ENCODE measurements at regions not wholly inside any gene's neighbourhood (a gene's known extent, or its start where the extent isn't known, plus 50 kb on each side); places are given as distances from the start of the nearest gene placed in this dataset.

DNA sequence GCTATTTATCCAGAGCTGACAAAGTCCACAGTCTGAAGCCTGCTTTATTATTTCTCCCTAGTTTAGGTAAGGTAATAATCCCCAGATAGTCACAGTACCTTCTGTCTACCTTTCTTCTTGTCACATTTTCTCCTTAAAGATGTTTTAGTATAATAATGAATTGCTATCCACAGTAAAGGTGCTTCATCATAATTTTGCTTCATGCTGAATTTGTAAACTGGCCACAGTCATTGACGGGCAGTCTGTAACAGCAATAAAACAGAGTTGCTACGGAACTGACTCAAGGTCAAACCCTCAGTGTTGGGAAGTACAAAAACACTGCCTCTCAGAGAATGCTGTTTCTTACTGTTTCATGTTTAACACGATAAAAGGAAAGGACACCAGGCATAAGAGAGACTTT is 195.7 kb downstream of the ZNF608 start:
- no peaks in the 10 kb centered on the region for H3K36me3 ChIP-seq (ENCODE audit: control insufficient read depth, insufficient read depth, low read length)
- no peaks in the 10 kb centered on the region for H3K79me2 ChIP-seq (ENCODE audit: control insufficient read depth, insufficient read depth, low read length)
- H3K4me1 ChIP-seq (ENCODE audit: control insufficient read depth, low read depth, low read length), result peaks cover 4% of the 10 kb centered on the region
- no peak overlapping the region for H4K8ac ChIP-seq (ENCODE audit: low read depth, low read length)
- no peaks in the 10 kb centered on the region for H3K27me3 ChIP-seq (ENCODE audit: insufficient read depth, low read length, poor library complexity)
- H3K27ac ChIP-seq (ENCODE audit: low read depth, low read length), result no peak overlapping the region
- H3K79me1 ChIP-seq (ENCODE audit: low read length), result no peaks in the 10 kb centered on the region
- H3K4me2 ChIP-seq (ENCODE audit: low read length), result no peak overlapping the region
- H3K23ac ChIP-seq (ENCODE audit: low read length), result no peak overlapping the region
- no CpG with 5 or more reads among the region's 3 CpGs for WGBS (ENCODE audit: extremely low coverage, insufficient coverage, low lambda C conversion rate)
- no peak overlapping the region for H3K18ac ChIP-seq (ENCODE audit: low read length)
- H3K4ac ChIP-seq (ENCODE audit: low read depth, low read length), result no peak overlapping the region
- no peak for DNase-seq
- no peak overlapping the region for H2BK120ac ChIP-seq (ENCODE audit: low read depth, low read length)
- no peak overlapping the region for H4K5ac ChIP-seq (ENCODE audit: low read length)
- peak overlapping the region; percentile 6 for H2BK15ac ChIP-seq (replicated peaks; ENCODE audit: low read depth)
- no peak overlapping the region for H2AK5ac ChIP-seq (ENCODE audit: low read length)
- H3K4me3 ChIP-seq (ENCODE audit: low read length), result no peak overlapping the region
- no peak overlapping the region for H2BK5ac ChIP-seq (ENCODE audit: low read length)
- H3K9ac ChIP-seq (ENCODE audit: low read length), result no peak overlapping the region
- no peak overlapping the region for H3K56ac ChIP-seq (ENCODE audit: low read length)

DNA sequence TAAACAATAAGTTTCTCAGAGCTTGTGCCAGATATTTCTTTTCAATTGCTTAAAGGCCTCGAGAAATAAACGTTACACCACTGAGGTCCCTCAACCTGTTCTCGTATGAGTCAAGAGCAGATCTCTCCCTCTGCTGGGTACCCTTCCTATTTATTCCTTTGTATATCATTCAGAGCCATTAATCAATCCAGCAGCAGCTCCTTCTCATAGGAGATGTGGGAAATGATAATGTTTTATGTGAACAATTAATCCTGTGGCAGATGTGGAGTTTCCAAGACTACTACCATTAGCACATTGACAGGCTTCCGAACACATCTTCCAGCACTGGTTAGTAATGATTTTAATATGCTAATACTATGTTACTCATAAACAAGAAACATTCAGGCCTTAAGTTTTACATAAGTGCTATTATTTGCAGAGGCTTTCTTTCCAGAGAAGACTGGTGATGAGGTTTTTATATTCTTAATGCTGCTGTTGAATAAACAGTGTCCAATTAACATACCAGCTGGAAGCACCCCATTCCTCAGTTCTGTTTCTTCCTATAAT is 196.5 kb downstream of the ZNF608 start:
- H3K4me3 ChIP-seq (ENCODE audit: low read length), result no peak overlapping the region
- H3K27me3 ChIP-seq (ENCODE audit: insufficient read depth, low read length, poor library complexity), result no peaks in the 10 kb centered on the region
- DNase-seq, result no peak
- H3K36me3 ChIP-seq (ENCODE audit: control insufficient read depth, insufficient read depth, low read length), result no peaks in the 10 kb centered on the region
- no CpG with 5 or more reads among the region's 4 CpGs for WGBS (ENCODE audit: extremely low coverage, insufficient coverage, low lambda C conversion rate)
- no peak overlapping the region for H4K5ac ChIP-seq (ENCODE audit: low read length)
- no peak overlapping the region for H3K23ac ChIP-seq (ENCODE audit: low read length)
- no peak overlapping the region for H2BK5ac ChIP-seq (ENCODE audit: low read length)
- H2BK120ac ChIP-seq (ENCODE audit: low read depth, low read length), result no peak overlapping the region
- no peak overlapping the region for H3K27ac ChIP-seq (ENCODE audit: low read depth, low read length)
- H3K56ac ChIP-seq (ENCODE audit: low read length), result no peak overlapping the region
- H3K4ac ChIP-seq (ENCODE audit: low read depth, low read length), result no peak overlapping the region
- H2BK15ac ChIP-seq (replicated peaks; ENCODE audit: low read depth), result no peak overlapping the region
- H2AK5ac ChIP-seq (ENCODE audit: low read length), result no peak overlapping the region
- H3K79me1 ChIP-seq (ENCODE audit: low read length), result no peaks in the 10 kb centered on the region
- H4K8ac ChIP-seq (ENCODE audit: low read depth, low read length), result no peak overlapping the region
- no peak overlapping the region for H3K9ac ChIP-seq (ENCODE audit: low read length)
- H3K4me2 ChIP-seq (ENCODE audit: low read length), result no peak overlapping the region
- peak overlapping the region; percentile 43 for H3K18ac ChIP-seq (ENCODE audit: low read length)
- peaks cover 2% of the 10 kb centered on the region for H3K4me1 ChIP-seq (ENCODE audit: control insufficient read depth, low read depth, low read length)
- H3K79me2 ChIP-seq (ENCODE audit: control insufficient read depth, insufficient read depth, low read length), result no peaks in the 10 kb centered on the region

DNA sequence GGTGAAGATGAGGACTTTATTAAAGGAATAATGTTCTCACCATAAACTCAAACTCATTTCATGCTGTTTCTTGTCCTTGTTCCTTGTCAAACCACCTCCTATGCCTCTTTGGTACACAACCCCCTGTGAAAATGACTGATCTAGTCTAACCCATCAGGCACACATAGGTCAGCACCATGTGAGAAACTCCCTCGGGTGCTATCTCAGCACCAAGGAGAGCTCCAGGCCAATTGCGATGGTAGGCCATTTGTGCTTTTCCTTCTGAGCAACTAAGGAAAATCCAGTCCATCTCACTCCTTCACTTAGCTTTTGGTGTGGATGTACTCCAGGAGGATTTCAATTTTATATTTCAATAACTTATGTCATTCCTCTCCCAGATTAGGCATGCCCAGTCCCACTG is 199.8 kb downstream of the ZNF608 start:
- Histone ChIP-seq H3K79me2 (ENCODE audit: control insufficient read depth, insufficient read depth, low read length) (no peaks in the 10 kb centered on the region), H3K27me3 (ENCODE audit: insufficient read depth, low read length, poor library complexity) (no peaks in the 10 kb centered on the region), H3K56ac (ENCODE audit: low read length) (no peak overlapping the region), H2AK5ac (ENCODE audit: low read length) (no peak overlapping the region), H2BK120ac (ENCODE audit: low read depth, low read length) (no peak overlapping the region), H3K18ac (ENCODE audit: low read length) (no peak overlapping the region), H3K27ac (ENCODE audit: low read depth, low read length) (no peak overlapping the region), H2BK15ac (replicated peaks; ENCODE audit: low read depth) (no peak overlapping the region), H4K8ac (ENCODE audit: low read depth, low read length) (no peak overlapping the region), H3K23ac (ENCODE audit: low read length) (no peak overlapping the region), H4K5ac (ENCODE audit: low read length) (no peak overlapping the region), H2BK5ac (ENCODE audit: low read length) (no peak overlapping the region), H3K4me1 (ENCODE audit: control insufficient read depth, low read depth, low read length) (peaks cover 12% of the 10 kb centered on the region), H3K4me2 (ENCODE audit: low read length) (no peak overlapping the region), H3K4me3 (ENCODE audit: low read length) (no peak overlapping the region), H3K9ac (ENCODE audit: low read length) (no peak overlapping the region), H3K4ac (ENCODE audit: low read depth, low read length) (no peak overlapping the region), H3K79me1 (ENCODE audit: low read length) (no peaks in the 10 kb centered on the region), H3K36me3 (ENCODE audit: control insufficient read depth, insufficient read depth, low read length) (no peaks in the 10 kb centered on the region)
- no CpG with 5 or more reads among the region's 2 CpGs for WGBS (ENCODE audit: extremely low coverage, insufficient coverage, low lambda C conversion rate)
- peak; percentile 26 for DNase-seq

DNA sequence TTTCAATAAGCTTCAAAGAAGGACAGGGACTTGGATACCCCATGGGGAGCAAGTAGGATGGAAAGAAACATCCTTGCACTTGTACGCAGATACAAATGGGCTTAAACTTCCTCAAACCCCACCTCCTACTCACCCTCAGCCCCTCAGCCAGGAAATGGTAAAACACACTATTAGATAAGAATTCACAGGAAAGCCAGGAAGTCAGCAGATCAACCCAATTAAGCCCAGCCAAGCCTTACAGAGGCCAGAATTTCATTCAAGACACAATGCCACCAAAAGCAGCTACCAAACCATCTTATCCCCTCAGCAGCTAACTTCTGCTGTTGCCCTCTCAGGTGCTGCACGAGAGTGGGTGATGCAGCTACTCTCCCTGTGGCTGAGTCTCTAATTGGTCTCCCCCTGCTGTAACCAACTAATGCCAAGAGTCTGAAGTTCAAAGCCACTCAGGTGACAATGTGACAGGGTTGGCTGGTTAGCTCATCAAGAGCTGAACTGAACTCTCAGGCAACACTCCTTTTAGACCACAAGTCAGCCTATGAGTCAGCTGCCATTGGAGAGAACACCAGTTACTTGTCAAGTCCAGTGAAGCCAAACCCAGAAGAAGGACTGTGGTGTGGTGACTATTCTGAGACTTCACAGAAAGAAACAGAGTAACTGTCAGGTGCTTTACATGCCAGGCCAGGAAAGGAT is 201.9 kb downstream of the ZNF608 start:
- Histone ChIP-seq H3K23ac (ENCODE audit: low read length) (no peak overlapping the region), H2AK5ac (ENCODE audit: low read length) (peak overlapping the region; percentile 20), H3K79me2 (ENCODE audit: control insufficient read depth, insufficient read depth, low read length) (no peaks in the 10 kb centered on the region), H3K27me3 (ENCODE audit: insufficient read depth, low read length, poor library complexity) (no peaks in the 10 kb centered on the region), H2BK5ac (ENCODE audit: low read length) (peak overlapping the region; percentile 91), H2BK15ac (replicated peaks; ENCODE audit: low read depth) (no peak overlapping the region), H4K5ac (ENCODE audit: low read length) (no peak overlapping the region), H3K18ac (ENCODE audit: low read length) (no peak overlapping the region), H3K4me1 (ENCODE audit: control insufficient read depth, low read depth, low read length) (peaks cover 11% of the 10 kb centered on the region), H2BK120ac (ENCODE audit: low read depth, low read length) (no peak overlapping the region), H3K9ac (ENCODE audit: low read length) (no peak overlapping the region), H3K79me1 (ENCODE audit: low read length) (no peaks in the 10 kb centered on the region), H3K4me3 (ENCODE audit: low read length) (no peak overlapping the region), H3K4ac (ENCODE audit: low read depth, low read length) (no peak overlapping the region), H3K56ac (ENCODE audit: low read length) (peak overlapping the region; percentile 9), H3K36me3 (ENCODE audit: control insufficient read depth, insufficient read depth, low read length) (no peaks in the 10 kb centered on the region), H3K27ac (ENCODE audit: low read depth, low read length) (no peak overlapping the region), H4K8ac (ENCODE audit: low read depth, low read length) (no peak overlapping the region), H3K4me2 (ENCODE audit: low read length) (no peak overlapping the region)
- no CpG with 5 or more reads among the region's 2 CpGs for WGBS (ENCODE audit: extremely low coverage, insufficient coverage, low lambda C conversion rate)
- peak; percentile 59 for DNase-seq

DNA sequence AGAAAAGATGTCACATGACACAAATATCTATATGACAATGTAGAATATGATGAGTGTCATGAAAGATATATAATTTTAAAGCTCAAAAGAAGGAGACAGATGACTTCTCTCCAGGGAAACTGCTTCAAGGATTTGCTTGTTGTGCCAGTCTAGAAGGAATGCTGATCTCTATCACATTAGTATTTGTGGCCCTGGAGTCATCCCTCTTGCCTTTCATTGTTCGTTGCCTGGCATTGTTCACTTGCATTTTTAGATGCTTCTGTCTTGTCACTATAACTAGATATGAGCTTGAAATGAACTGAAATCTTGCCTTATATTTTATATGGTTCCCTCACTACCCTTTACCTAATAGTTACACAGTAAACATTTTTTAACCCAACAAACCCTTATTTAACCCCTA is 207.5 kb downstream of the ZNF608 start:
- no peak overlapping the region for H3K9ac ChIP-seq (ENCODE audit: low read length)
- H3K79me1 ChIP-seq (ENCODE audit: low read length), result no peaks in the 10 kb centered on the region
- no peak for DNase-seq
- no CpG with 5 or more reads among the region's 1 CpG for WGBS (ENCODE audit: extremely low coverage, insufficient coverage, low lambda C conversion rate)
- no peak overlapping the region for H3K4me3 ChIP-seq (ENCODE audit: low read length)
- no peak overlapping the region for H4K8ac ChIP-seq (ENCODE audit: low read depth, low read length)
- H2BK15ac ChIP-seq (replicated peaks; ENCODE audit: low read depth), result no peak overlapping the region
- H3K23ac ChIP-seq (ENCODE audit: low read length), result no peak overlapping the region
- H3K27me3 ChIP-seq (ENCODE audit: insufficient read depth, low read length, poor library complexity), result no peaks in the 10 kb centered on the region
- H2BK120ac ChIP-seq (ENCODE audit: low read depth, low read length), result no peak overlapping the region
- no peak overlapping the region for H3K4me2 ChIP-seq (ENCODE audit: low read length)
- H3K4ac ChIP-seq (ENCODE audit: low read depth, low read length), result no peak overlapping the region
- H3K56ac ChIP-seq (ENCODE audit: low read length), result no peak overlapping the region
- H4K5ac ChIP-seq (ENCODE audit: low read length), result no peak overlapping the region
- H3K79me2 ChIP-seq (ENCODE audit: control insufficient read depth, insufficient read depth, low read length), result no peaks in the 10 kb centered on the region
- no peak overlapping the region for H2AK5ac ChIP-seq (ENCODE audit: low read length)
- H3K4me1 ChIP-seq (ENCODE audit: control insufficient read depth, low read depth, low read length), result peaks cover under 1% of the 10 kb centered on the region
- no peak overlapping the region for H3K27ac ChIP-seq (ENCODE audit: low read depth, low read length)
- H2BK5ac ChIP-seq (ENCODE audit: low read length), result no peak overlapping the region
- no peak overlapping the region for H3K18ac ChIP-seq (ENCODE audit: low read length)
- H3K36me3 ChIP-seq (ENCODE audit: control insufficient read depth, insufficient read depth, low read length), result no peaks in the 10 kb centered on the region

DNA sequence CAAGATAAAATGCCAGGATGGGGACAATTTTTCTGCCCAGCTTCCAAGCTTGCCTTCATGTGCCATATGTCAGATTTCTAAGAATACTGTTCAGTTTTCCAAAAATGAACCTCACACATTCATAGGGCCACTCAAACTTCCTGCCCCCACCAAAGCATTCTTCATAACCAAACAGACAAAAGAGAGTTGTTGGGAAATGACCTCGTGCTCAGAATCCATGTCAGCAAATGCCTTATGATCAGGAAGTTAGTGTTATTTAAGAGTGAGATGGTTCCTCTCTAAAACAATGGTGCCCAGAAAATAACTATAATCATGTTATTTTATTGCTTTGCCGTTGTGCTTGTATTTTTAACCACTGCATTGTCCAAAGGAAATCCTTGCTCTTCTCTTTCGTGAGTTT is 208.2 kb downstream of the ZNF608 start:
- no peak overlapping the region for H3K23ac ChIP-seq (ENCODE audit: low read length)
- no CpG with 5 or more reads among the region's 3 CpGs for WGBS (ENCODE audit: extremely low coverage, insufficient coverage, low lambda C conversion rate)
- H3K4ac ChIP-seq (ENCODE audit: low read depth, low read length), result no peak overlapping the region
- H3K36me3 ChIP-seq (ENCODE audit: control insufficient read depth, insufficient read depth, low read length), result no peaks in the 10 kb centered on the region
- no peak overlapping the region for H2BK15ac ChIP-seq (replicated peaks; ENCODE audit: low read depth)
- no peak overlapping the region for H3K4me2 ChIP-seq (ENCODE audit: low read length)
- H4K8ac ChIP-seq (ENCODE audit: low read depth, low read length), result no peak overlapping the region
- no peak overlapping the region for H3K18ac ChIP-seq (ENCODE audit: low read length)
- H3K27ac ChIP-seq (ENCODE audit: low read depth, low read length), result no peak overlapping the region
- H2BK120ac ChIP-seq (ENCODE audit: low read depth, low read length), result peak overlapping the region; percentile 68
- no peaks in the 10 kb centered on the region for H3K79me1 ChIP-seq (ENCODE audit: low read length)
- no peak overlapping the region for H4K5ac ChIP-seq (ENCODE audit: low read length)
- no peak overlapping the region for H3K56ac ChIP-seq (ENCODE audit: low read length)
- H2BK5ac ChIP-seq (ENCODE audit: low read length), result no peak overlapping the region
- H3K9ac ChIP-seq (ENCODE audit: low read length), result no peak overlapping the region
- no peak overlapping the region for H2AK5ac ChIP-seq (ENCODE audit: low read length)
- no peaks in the 10 kb centered on the region for H3K79me2 ChIP-seq (ENCODE audit: control insufficient read depth, insufficient read depth, low read length)
- no peak overlapping the region for H3K4me3 ChIP-seq (ENCODE audit: low read length)
- no peak for DNase-seq
- H3K27me3 ChIP-seq (ENCODE audit: insufficient read depth, low read length, poor library complexity), result no peaks in the 10 kb centered on the region
- no peaks in the 10 kb centered on the region for H3K4me1 ChIP-seq (ENCODE audit: control insufficient read depth, low read depth, low read length)

Data from mesendoderm (in vitro differentiated cells).